Suprapubic skin (tissue), 4 donors: ENCODE measurements at regions not wholly inside any gene's neighbourhood (a gene's known extent, or its start where the extent isn't known, plus 50 kb on each side); places are given as distances from the start of the nearest gene placed in this dataset.

ENCODE experiments used
- DNase-seq, 2 donors: peaks; one replicate each; pipeline ENCODE4 v3.0.0-alpha.2; 2019; ENCODE audit warnings: low spot score in 2 of 2
- H3K27ac ChIP-seq: fragments of 200-600 bp; sonication (generic); one replicate; pipeline ENCODE4 v1.5.1; 2019
- H3K27me3 ChIP-seq: fragments of 200-600 bp; sonication (generic); one replicate; pipeline ENCODE4 v1.5.1; 2019
- H3K36me3 ChIP-seq: fragments of 200-600 bp; sonication (generic); one replicate; pipeline ENCODE4 v1.5.1; 2019
- H3K4me1 ChIP-seq: fragments of 200-600 bp; sonication (generic); one replicate; pipeline ENCODE4 v1.5.1; 2019
- H3K4me3 ChIP-seq: fragments of 200-600 bp; sonication (generic); one replicate; pipeline ENCODE4 v1.5.1; 2019; ENCODE audit warnings: mild to moderate bottlenecking
- H3K9me3 ChIP-seq: fragments of 200-600 bp; sonication (generic); one replicate; pipeline ENCODE4 v1.5.1; 2019
- CTCF ChIP-seq, 2 donors: fragments of 200-600 bp in 1 of 2; fragments of 450-650 bp in 1 of 2; sonication (generic) in 1 of 2; IDR thresholded peaks; one replicate each; pipeline ENCODE4 v1.5.1; 2016 to 2019; ENCODE audit warnings: antibody characterized with exemption in 2 of 2, mild to moderate bottlenecking in 1 of 2, moderate library complexity in 1 of 2
- EP300 ChIP-seq: sonication (generic); formaldehyde crosslinking; IDR thresholded peaks from one replicate; pipeline ENCODE4 v1.6.1; 2017; ENCODE audit warnings: antibody characterized with exemption
- POLR2A ChIP-seq, 2 donors: fragments of 450-650 bp; IDR thresholded peaks; one replicate each; pipeline ENCODE4 v1.6.1; 2017; ENCODE audit warnings: antibody characterized with exemption in 2 of 2, mild to moderate bottlenecking in 2 of 2, moderate library complexity in 2 of 2
- POLR2AphosphoS5 ChIP-seq, 3 donors: sonication (generic); formaldehyde crosslinking; IDR thresholded peaks; one replicate each; pipeline ENCODE4 v1.6.1; 2017; ENCODE audit warnings: antibody characterized with exemption in 3 of 3
- WGBS: methylation state at CpG from one replicate; pipeline ENCODE4 v1.1.5; 2018; 5-methylcytosine and 5-hydroxymethylcytosine counted together

GRCh38 chr20:10919396-10920140, 245.8 kb upstream of the JAG1 start:
- Histone ChIP-seq H3K4me3 (no peak overlapping the region), H3K4me1 (peaks cover 12% of the 10 kb centered on the region), H3K36me3 (no peaks in the 10 kb centered on the region), H3K9me3 (no peaks in the 10 kb centered on the region), H3K27ac (peak overlapping the region; percentile 39), H3K27me3 (no peaks in the 10 kb centered on the region)
- WGBS = 29% methylated on average over 5 of the region's 6 CpGs
- no peak for DNase-seq
- TF ChIP-seq POLR2A (IDR thresholded peaks at IDR 0.05) (no peak), CTCF (IDR thresholded peaks at IDR 0.05) (no peak), POLR2AphosphoS5 (IDR thresholded peaks at IDR 0.05) (no peak), EP300 (no peak)

GRCh38 chr20:10920396-10920795, 246.6 kb upstream of the JAG1 start:
- Histone ChIP-seq H3K36me3 (no peaks in the 10 kb centered on the region), H3K4me1 (peaks cover 12% of the 10 kb centered on the region), H3K9me3 (no peaks in the 10 kb centered on the region), H3K4me3 (no peak overlapping the region), H3K27me3 (no peaks in the 10 kb centered on the region), H3K27ac (peak overlapping the region; percentile 43)
- 61% methylated on average over 2 of the region's 2 CpGs for WGBS
- TF ChIP-seq CTCF (IDR thresholded peaks at IDR 0.05) (no peak), EP300 (no peak), POLR2AphosphoS5 (IDR thresholded peaks at IDR 0.05) (no peak)
- no peak for DNase-seq

- H3K4me3 ChIP-seq = no peak overlapping the region
- TF ChIP-seq CTCF (IDR thresholded peaks at IDR 0.05) (no peak), POLR2AphosphoS5 (IDR thresholded peaks at IDR 0.05) (no peak), EP300 (no peak), POLR2A (IDR thresholded peaks at IDR 0.05) (no peak)
- H3K9me3 ChIP-seq = no peaks in the 10 kb centered on the region
- H3K27me3 ChIP-seq = no peaks in the 10 kb centered on the region
- peaks cover 12% of the 10 kb centered on the region for H3K4me1 ChIP-seq
- DNase-seq = no peak
- H3K36me3 ChIP-seq = no peaks in the 10 kb centered on the region
- 90% methylated on average over 2 of the region's 2 CpGs for whole genome bisulfite sequencing
- H3K27ac ChIP-seq = no peak overlapping the region
Measured at GRCh38 chr20:10921491-10922010, 247.8 kb upstream of the JAG1 start.

- 69% methylated on average over 1 of the region's 1 CpG for WGBS
- DNase-seq = no peak
- TF ChIP-seq POLR2A (IDR thresholded peaks at IDR 0.05) (no peak), CTCF (IDR thresholded peaks at IDR 0.05) (no peak), EP300 (no peak), POLR2AphosphoS5 (IDR thresholded peaks at IDR 0.05) (no peak)
- Histone ChIP-seq H3K4me3 (no peak overlapping the region), H3K27me3 (no peaks in the 10 kb centered on the region), H3K4me1 (peaks cover 12% of the 10 kb centered on the region), H3K27ac (peak overlapping the region; percentile 2), H3K9me3 (no peaks in the 10 kb centered on the region), H3K36me3 (no peaks in the 10 kb centered on the region)
Measured at GRCh38 chr20:10922506-10922905, 248.7 kb upstream of the JAG1 start.

- WGBS = 34% methylated on average over 6 of the region's 6 CpGs
- TF ChIP-seq EP300 (no peak), CTCF (IDR thresholded peaks at IDR 0.05) (no peak), POLR2A (IDR thresholded peaks at IDR 0.05) (no peak), POLR2AphosphoS5 (IDR thresholded peaks at IDR 0.05) (no peak)
- Histone ChIP-seq H3K27me3 (no peaks in the 10 kb centered on the region), H3K4me1 (peaks cover 12% of the 10 kb centered on the region), H3K4me3 (no peak overlapping the region), H3K36me3 (no peaks in the 10 kb centered on the region), H3K27ac (peak overlapping the region; percentile 2), H3K9me3 (no peaks in the 10 kb centered on the region)
- DNase-seq = no peak
Measured at GRCh38 chr20:10922941-10923340, 249.1 kb upstream of the JAG1 start.
